ENCODE measurements at regions not wholly inside any gene's neighbourhood (a gene's known extent, or its start where the extent isn't known, plus 50 kb on each side); places are given as distances from the start of the nearest gene placed in this dataset.
"Not testable (repeated sequence)": the region's sequence is repeated elsewhere in the genome, so short reads cannot be mapped to it uniquely, and the experiment has no call there.

DNA sequence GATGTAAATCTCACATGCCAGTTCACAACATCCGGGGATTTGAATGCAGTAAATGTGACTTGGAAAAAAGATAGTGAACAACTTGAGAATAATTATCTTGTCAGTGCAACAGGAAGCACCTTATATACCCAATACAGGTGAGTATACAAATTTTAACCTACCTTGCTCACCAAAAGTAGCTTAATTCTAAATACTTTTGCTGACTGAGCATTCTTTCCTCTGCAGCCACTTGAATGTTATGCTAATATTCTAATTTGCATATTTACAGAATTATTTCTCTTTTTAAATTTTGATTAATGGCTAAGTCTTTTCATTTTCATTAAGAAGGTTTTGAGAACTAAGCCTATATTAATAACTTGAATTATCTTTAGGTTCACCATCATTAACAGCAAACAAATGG lies 371.8 kb downstream of the SRGAP2C start:
- TF ChIP-seq, protein P1, sequence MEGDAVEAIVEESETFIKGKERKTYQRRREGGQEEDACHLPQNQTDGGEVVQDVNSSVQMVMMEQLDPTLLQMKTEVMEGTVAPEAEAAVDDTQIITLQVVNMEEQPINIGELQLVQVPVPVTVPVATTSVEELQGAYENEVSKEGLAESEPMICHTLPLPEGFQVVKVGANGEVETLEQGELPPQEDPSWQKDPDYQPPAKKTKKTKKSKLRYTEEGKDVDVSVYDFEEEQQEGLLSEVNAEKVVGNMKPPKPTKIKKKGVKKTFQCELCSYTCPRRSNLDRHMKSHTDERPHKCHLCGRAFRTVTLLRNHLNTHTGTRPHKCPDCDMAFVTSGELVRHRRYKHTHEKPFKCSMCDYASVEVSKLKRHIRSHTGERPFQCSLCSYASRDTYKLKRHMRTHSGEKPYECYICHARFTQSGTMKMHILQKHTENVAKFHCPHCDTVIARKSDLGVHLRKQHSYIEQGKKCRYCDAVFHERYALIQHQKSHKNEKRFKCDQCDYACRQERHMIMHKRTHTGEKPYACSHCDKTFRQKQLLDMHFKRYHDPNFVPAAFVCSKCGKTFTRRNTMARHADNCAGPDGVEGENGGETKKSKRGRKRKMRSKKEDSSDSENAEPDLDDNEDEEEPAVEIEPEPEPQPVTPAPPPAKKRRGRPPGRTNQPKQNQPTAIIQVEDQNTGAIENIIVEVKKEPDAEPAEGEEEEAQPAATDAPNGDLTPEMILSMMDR (IDR thresholded peaks at IDR 0.05) = not testable (repeated sequence)
- not testable (repeated sequence) for TF ChIP-seq POLR2AphosphoS5, POLR2A (IDR thresholded peaks at IDR 0.05)

Data from upper lobe of left lung (tissue), 4 donors.